ENCODE measurements at regions not wholly inside any gene's neighbourhood (a gene's known extent, or its start where the extent isn't known, plus 50 kb on each side); places are given as distances from the start of the nearest gene placed in this dataset.
"Not testable (repeated sequence)": the region's sequence is repeated elsewhere in the genome, so short reads cannot be mapped to it uniquely, and the experiment has no call there.

- POLR2A ChIA-PET; H3K4me3 ChIP-seq (ENCODE audit: low read depth, low read length); H3K4me1 ChIP-seq (ENCODE audit: control insufficient read depth, insufficient read depth, low read length); H3K27ac ChIP-seq (ENCODE audit: extremely low read depth, low read depth, low read length); H3K36me3 ChIP-seq (ENCODE audit: control insufficient read depth in 2 of 2, insufficient read depth in 1 of 2, low read length in 2 of 2); CTCF ChIA-PET; H3K9me3 ChIP-seq (ENCODE audit: control insufficient read depth, insufficient read depth, low read depth, low read length): not testable (repeated sequence)
- TF ChIP-seq TRIM28 (IDR thresholded peaks at IDR 0.05; ENCODE audit: borderline replicate concordance, low read length) (0 out of 2 replicates have a peak, but pooled peaks have one; percentile 15), SETDB1 (IDR thresholded peaks at IDR 0.05; ENCODE audit: insufficient read length, low read length) (peak; percentile 75)
Measured at GRCh38 chr18:34516355-34516754, 193.7 kb upstream of the DTNA start.

- H3K4me1 ChIP-seq (ENCODE audit: control insufficient read depth, insufficient read depth, low read length); H3K27ac ChIP-seq (ENCODE audit: extremely low read depth, low read depth, low read length); H3K9me3 ChIP-seq (ENCODE audit: control insufficient read depth, insufficient read depth, low read depth, low read length); H3K36me3 ChIP-seq (ENCODE audit: control insufficient read depth in 2 of 2, insufficient read depth in 1 of 2, low read length in 2 of 2); POLR2A ChIA-PET; H3K4me3 ChIP-seq (ENCODE audit: low read depth, low read length): not testable (repeated sequence)
- CTCF ChIA-PET: interaction anchor here (0.7 kb wide), 1 partner anchor 9 kb away, joined by 5 read pairs; no protein-coding TSS in a partner anchor
Measured at GRCh38 chr18:34516996-34517395, 193.1 kb upstream of the DTNA start.

GRCh38 chr18:34521040-34521439 is 189.1 kb upstream of the DTNA start:
- Histone ChIP-seq H3K36me3 (ENCODE audit: control insufficient read depth in 2 of 2, insufficient read depth in 1 of 2, low read length in 2 of 2) (no peaks in the 10 kb centered on the region), H3K4me3 (ENCODE audit: low read depth, low read length) (no peak overlapping the region), H3K27ac (ENCODE audit: extremely low read depth, low read depth, low read length) (no peak overlapping the region), H3K9me3 (ENCODE audit: control insufficient read depth, insufficient read depth, low read depth, low read length) (no peaks in the 10 kb centered on the region), H3K4me1 (ENCODE audit: control insufficient read depth, insufficient read depth, low read length) (peaks cover 6% of the 10 kb centered on the region; the same call in 1 of the 2 replicates)
- ChIA-PET CTCF (interaction anchor here (0.6 to 1.3 kb wide), 2 partner anchors 141 to 901 kb away, joined by 4 to 5 read pairs; no protein-coding TSS in a partner anchor), POLR2A (no interaction called here)
- TF ChIP-seq SCRT1 (tag by site-specific recombination; IDR thresholded peaks at IDR 0.05; ENCODE audit: borderline replicate concordance): no peak
- TF ChIP-seq SALL2 (tag by site-specific recombination; IDR thresholded peaks at IDR 0.05; ENCODE audit: borderline replicate concordance): no peak
- no peak for TF ChIP-seq ZNF48 (tag by site-specific recombination; IDR thresholded peaks at IDR 0.05)
- no peak for TF ChIP-seq ZNF791 (tag by site-specific recombination; IDR thresholded peaks at IDR 0.05)
- no peak for TF ChIP-seq REPIN1 (tag by site-specific recombination; IDR thresholded peaks at IDR 0.05; ENCODE audit: low read depth)
- no peak for TF ChIP-seq ZNF530 (tag by site-specific recombination; IDR thresholded peaks at IDR 0.05; ENCODE audit: low read depth)
- no peak for TF ChIP-seq IKZF3 (tag by site-specific recombination; IDR thresholded peaks at IDR 0.05)
- no peak for TF ChIP-seq ZNF404 (tag by site-specific recombination; IDR thresholded peaks at IDR 0.05)
- TF ChIP-seq GLIS1 (tag by site-specific recombination; IDR thresholded peaks at IDR 0.05): no peak
- TF ChIP-seq HIC1 (tag by site-specific recombination; IDR thresholded peaks at IDR 0.05): no peak

GRCh38 chr18:34522603-34523002 is 187.5 kb upstream of the DTNA start:
- CTCF ChIA-PET: interaction anchor here (0.6 kb wide), 1 partner anchor 18 kb away, joined by 3 read pairs; no protein-coding TSS in a partner anchor
- POLR2A ChIA-PET: no interaction called here
- peaks cover 6% of the 10 kb centered on the region; the same call in 1 of the 2 replicates for H3K4me1 ChIP-seq (ENCODE audit: control insufficient read depth, insufficient read depth, low read length)
- H3K27ac ChIP-seq (ENCODE audit: extremely low read depth, low read depth, low read length): no peak overlapping the region
- H3K4me3 ChIP-seq (ENCODE audit: low read depth, low read length): no peak overlapping the region
- no peaks in the 10 kb centered on the region for H3K36me3 ChIP-seq (ENCODE audit: control insufficient read depth in 2 of 2, insufficient read depth in 1 of 2, low read length in 2 of 2)
- TF ChIP-seq ZNF354C (tag by site-specific recombination; IDR thresholded peaks at IDR 0.05; ENCODE audit: borderline replicate concordance, low read depth) (no peak), SALL2 (tag by site-specific recombination; IDR thresholded peaks at IDR 0.05; ENCODE audit: borderline replicate concordance) (no peak), ZNF621 (tag by site-specific recombination; IDR thresholded peaks at IDR 0.05) (no peak)
- no peaks in the 10 kb centered on the region for H3K9me3 ChIP-seq (ENCODE audit: control insufficient read depth, insufficient read depth, low read depth, low read length)

GRCh38 chr18:34525244-34525643 is 184.9 kb upstream of the DTNA start:
- CTCF ChIA-PET: no interaction called here

More at GRCh38 chr18:34525244-34525643, 184.9 kb upstream of the DTNA start:
- peaks cover 9% of the 10 kb centered on the region for H3K4me1 ChIP-seq (ENCODE audit: control insufficient read depth, insufficient read depth, low read length)
- no peaks in the 10 kb centered on the region for H3K9me3 ChIP-seq (ENCODE audit: control insufficient read depth, insufficient read depth, low read depth, low read length)
- no peak overlapping the region for H3K27ac ChIP-seq (ENCODE audit: extremely low read depth, low read depth, low read length)
- H3K36me3 ChIP-seq (ENCODE audit: control insufficient read depth in 2 of 2, insufficient read depth in 1 of 2, low read length in 2 of 2): no peaks in the 10 kb centered on the region
- POLR2A ChIA-PET: no interaction called here
- H3K4me3 ChIP-seq (ENCODE audit: low read depth, low read length): no peak overlapping the region
- TF ChIP-seq ZSCAN5A (tag by site-specific recombination; IDR thresholded peaks at IDR 0.05) (no peak), PRDM1 (tag by site-specific recombination; IDR thresholded peaks at IDR 0.05) (peak; percentile 54)

Measured in HEK293 (cell line).